Activated B cell treated with CpG ODN at 0.5 μM for 24 hours (primary cell): ENCODE measurements at regions not wholly inside any gene's neighbourhood (a gene's known extent, or its start where the extent isn't known, plus 50 kb on each side); places are given as distances from the start of the nearest gene placed in this dataset.

Source experiments
- ATAC-seq: fragments of 200-7000 bp; cut with Tn5 transposase; one replicate; pipeline ENCODE4 v1.10.0; 2021; ENCODE audit warnings: low read depth, mild to moderate bottlenecking, moderate library complexity
- CTCF ChIA-PET: fragments of 350-600 bp; sonication (Branson Sonifier 250); formaldehyde crosslinking; loops from one replicate; lab custom pipeline; 2021; ENCODE audit warnings: antibody characterized with exemption; lab: Charles Lee
- POLR2A ChIA-PET: fragments of 350-600 bp; sonication (Branson Sonifier 250); formaldehyde crosslinking; loops from one replicate; lab custom pipeline; 2021; ENCODE audit warnings: antibody characterized with exemption; lab: Charles Lee
- DNase-seq: peaks from one replicate; pipeline ENCODE4 v3.0.0; 2022
- H3K27ac Mint-ChIP-seq: one replicate; pipeline ENCODE4 v1.8.0; 2020; ENCODE audit warnings: mixed read lengths
- H3K27me3 Mint-ChIP-seq: one replicate; pipeline ENCODE4 v1.8.0; 2021; ENCODE audit warnings: mixed read lengths
- H3K36me3 Mint-ChIP-seq: one replicate; pipeline ENCODE4 v1.8.0; 2021; ENCODE audit warnings: low read depth, mixed read lengths
- H3K4me1 Mint-ChIP-seq: one replicate; pipeline ENCODE4 v1.8.0; 2021; ENCODE audit warnings: mixed read lengths
- H3K4me3 Mint-ChIP-seq: one replicate; pipeline ENCODE4 v1.8.0; 2020; ENCODE audit warnings: mild to moderate bottlenecking, mixed read lengths
- H3K9me3 Mint-ChIP-seq: one replicate; pipeline ENCODE4 v1.8.0; 2020; ENCODE audit warnings: mixed read lengths
- intact Hi-C: fragments of 100-400 bp; cut with micrococcal nuclease; formaldehyde crosslinking; loops from one replicate; pipeline ENCODE4 v1.15.1; 2024
- TF ChIP-seq, protein P1 (sequence below): fragments of 200-600 bp; IDR thresholded peaks from one replicate; pipeline ENCODE4 v1.8.0; 2022; ENCODE audit warnings: antibody characterized with exemption, mild to moderate bottlenecking

DNA sequence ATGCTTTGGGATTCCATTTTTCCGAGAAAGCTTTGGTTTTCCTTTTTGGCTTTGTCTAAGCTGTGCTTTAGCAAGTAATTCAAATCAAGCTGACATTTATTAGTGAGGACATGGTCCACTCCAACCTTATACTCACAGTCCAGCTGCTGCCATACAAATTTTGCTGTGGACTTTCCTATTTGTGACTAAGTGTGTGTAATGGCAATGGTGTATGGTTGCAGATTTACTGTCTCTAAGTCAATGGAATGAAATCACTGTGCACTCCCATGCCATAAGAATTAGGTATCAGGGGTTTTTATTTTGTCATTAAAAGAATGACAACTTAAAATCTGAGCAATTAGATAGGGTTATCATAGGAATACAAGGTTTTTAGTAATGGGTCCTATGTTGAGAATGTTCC is 530.0 kb downstream of the CCDC171 start:
- TF ChIP-seq, protein P1, sequence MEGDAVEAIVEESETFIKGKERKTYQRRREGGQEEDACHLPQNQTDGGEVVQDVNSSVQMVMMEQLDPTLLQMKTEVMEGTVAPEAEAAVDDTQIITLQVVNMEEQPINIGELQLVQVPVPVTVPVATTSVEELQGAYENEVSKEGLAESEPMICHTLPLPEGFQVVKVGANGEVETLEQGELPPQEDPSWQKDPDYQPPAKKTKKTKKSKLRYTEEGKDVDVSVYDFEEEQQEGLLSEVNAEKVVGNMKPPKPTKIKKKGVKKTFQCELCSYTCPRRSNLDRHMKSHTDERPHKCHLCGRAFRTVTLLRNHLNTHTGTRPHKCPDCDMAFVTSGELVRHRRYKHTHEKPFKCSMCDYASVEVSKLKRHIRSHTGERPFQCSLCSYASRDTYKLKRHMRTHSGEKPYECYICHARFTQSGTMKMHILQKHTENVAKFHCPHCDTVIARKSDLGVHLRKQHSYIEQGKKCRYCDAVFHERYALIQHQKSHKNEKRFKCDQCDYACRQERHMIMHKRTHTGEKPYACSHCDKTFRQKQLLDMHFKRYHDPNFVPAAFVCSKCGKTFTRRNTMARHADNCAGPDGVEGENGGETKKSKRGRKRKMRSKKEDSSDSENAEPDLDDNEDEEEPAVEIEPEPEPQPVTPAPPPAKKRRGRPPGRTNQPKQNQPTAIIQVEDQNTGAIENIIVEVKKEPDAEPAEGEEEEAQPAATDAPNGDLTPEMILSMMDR: no peak
- DNase-seq: no peak
- Mint-ChIP-seq H3K4me1 (no peaks in the 10 kb centered on the region), H3K36me3 (no peaks in the 10 kb centered on the region), H3K9me3 (peaks cover 7% of the 10 kb centered on the region), H3K4me3 (no peak overlapping the region), H3K27ac (no peak overlapping the region), H3K27me3 (no peaks in the 10 kb centered on the region)
- intact Hi-C loops: no loop called here
- CTCF ChIA-PET: no interaction called here
- POLR2A ChIA-PET: no interaction called here
- no peak for ATAC-seq

DNA sequence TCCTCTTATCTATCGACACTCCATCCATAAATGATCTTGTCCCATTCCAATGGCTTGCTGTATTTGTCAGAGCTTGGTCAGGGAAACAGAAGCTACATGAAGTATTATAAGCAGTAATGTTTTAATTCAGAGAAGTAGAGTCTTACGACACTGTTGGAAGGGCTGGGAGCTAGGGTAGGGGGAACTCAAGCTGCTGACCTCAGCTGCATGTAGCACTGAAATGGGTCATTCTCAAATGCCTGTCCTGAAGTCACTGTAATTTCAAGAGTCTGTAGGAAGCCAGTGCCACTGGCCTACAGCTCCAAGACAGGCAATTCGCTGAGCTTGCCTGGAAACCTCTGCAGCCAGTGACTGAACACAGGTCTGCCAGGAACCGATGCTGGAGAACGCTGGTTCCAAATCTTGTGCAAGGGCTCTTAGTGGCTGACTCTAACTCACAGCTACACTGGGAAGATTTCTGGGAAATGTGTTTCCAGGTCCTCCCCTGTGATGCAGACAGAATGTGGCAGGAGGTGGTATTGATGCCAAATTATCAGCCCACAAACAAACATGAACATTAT is 532.4 kb downstream of the CCDC171 start:
- Mint-ChIP-seq H3K27me3 (no peaks in the 10 kb centered on the region), H3K36me3 (no peaks in the 10 kb centered on the region), H3K4me3 (no peak overlapping the region), H3K27ac (no peak overlapping the region), H3K4me1 (no peaks in the 10 kb centered on the region), H3K9me3 (peaks cover 9% of the 10 kb centered on the region)
- ChIA-PET POLR2A (no interaction called here), CTCF (no interaction called here)
- intact Hi-C loops: no loop called here
- no peak for DNase-seq
- TF ChIP-seq, protein P1: no peak
- no peak for ATAC-seq

GRCh38 chr9:16090907-16091629 is 538.2 kb downstream of the CCDC171 start:
- CTCF ChIA-PET: no interaction called here
- Mint-ChIP-seq H3K4me3 (no peak overlapping the region), H3K27ac (no peak overlapping the region), H3K4me1 (no peaks in the 10 kb centered on the region), H3K9me3 (peaks cover 9% of the 10 kb centered on the region), H3K27me3 (no peaks in the 10 kb centered on the region), H3K36me3 (no peaks in the 10 kb centered on the region)
- intact Hi-C loops: no loop called here
- POLR2A ChIA-PET: no interaction called here
- DNase-seq (no peak), ATAC-seq (no peak)
- TF ChIP-seq, protein P1: no peak

- ChIA-PET CTCF (no interaction called here), POLR2A (no interaction called here)
- Mint-ChIP-seq H3K27ac (no peak overlapping the region), H3K4me3 (no peak overlapping the region), H3K36me3 (no peaks in the 10 kb centered on the region), H3K27me3 (no peaks in the 10 kb centered on the region), H3K9me3 (peaks cover 3% of the 10 kb centered on the region), H3K4me1 (no peaks in the 10 kb centered on the region)
- TF ChIP-seq, protein P1: no peak
- no peak for ATAC-seq
- DNase-seq: no peak
- intact Hi-C loops: no loop called here
Observed at GRCh38 chr9:16092142-16093091, 539.6 kb downstream of the CCDC171 start.

DNA sequence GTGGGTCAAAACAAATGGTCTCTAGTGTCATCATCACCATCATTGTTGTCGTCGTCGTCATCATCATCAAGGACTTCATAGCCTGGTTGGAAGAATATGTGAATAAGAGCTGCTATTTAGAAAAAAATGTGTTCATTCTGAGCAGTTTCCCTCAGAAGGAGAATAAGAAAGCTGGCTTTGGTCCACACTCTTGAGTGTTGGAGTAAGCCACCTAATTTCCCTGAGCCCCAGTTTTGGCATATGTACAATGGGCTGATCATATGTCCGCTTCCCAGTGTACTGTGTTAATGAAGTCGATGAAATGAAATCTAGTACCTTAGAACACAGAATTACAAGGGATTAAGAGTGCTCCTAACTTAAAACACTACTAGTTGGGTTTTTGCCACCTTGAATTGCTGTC is 545.5 kb downstream of the CCDC171 start:
- Mint-ChIP-seq H3K9me3 (no peaks in the 10 kb centered on the region), H3K4me3 (no peak overlapping the region), H3K27ac (no peak overlapping the region), H3K36me3 (no peaks in the 10 kb centered on the region), H3K27me3 (no peaks in the 10 kb centered on the region), H3K4me1 (no peaks in the 10 kb centered on the region)
- CTCF ChIA-PET: no interaction called here
- POLR2A ChIA-PET: no interaction called here
- ATAC-seq: no peak
- intact Hi-C loops: no loop called here
- DNase-seq: no peak
- TF ChIP-seq, protein P1: no peak
